SU-DHL-6 (cell line): ENCODE measurements at regions not wholly inside any gene's neighbourhood (a gene's known extent, or its start where the extent isn't known, plus 50 kb on each side); places are given as distances from the start of the nearest gene placed in this dataset.

Experiments
- EZH2phosphoT487 ChIP-seq: fragments of 200-600 bp; sonication (generic), shearing (Covaris generic); conservative IDR thresholded peaks from 2 replicates; pipeline ENCODE4 v1.6.1; 2018; ENCODE audit warnings: mild to moderate bottlenecking, antibody characterized with exemption, low read length, moderate library complexity, mixed read lengths
- TF ChIP-seq, protein P1 (sequence below): fragments of 200-600 bp; sonication (generic); IDR thresholded peaks from one replicate; pipeline ENCODE4 v1.5.1; 2017; ENCODE audit warnings: antibody characterized with exemption, mild to moderate bottlenecking, low read length, moderate library complexity; ENCODE audit not compliant: insufficient read depth, poor library complexity, severe bottlenecking

DNA sequence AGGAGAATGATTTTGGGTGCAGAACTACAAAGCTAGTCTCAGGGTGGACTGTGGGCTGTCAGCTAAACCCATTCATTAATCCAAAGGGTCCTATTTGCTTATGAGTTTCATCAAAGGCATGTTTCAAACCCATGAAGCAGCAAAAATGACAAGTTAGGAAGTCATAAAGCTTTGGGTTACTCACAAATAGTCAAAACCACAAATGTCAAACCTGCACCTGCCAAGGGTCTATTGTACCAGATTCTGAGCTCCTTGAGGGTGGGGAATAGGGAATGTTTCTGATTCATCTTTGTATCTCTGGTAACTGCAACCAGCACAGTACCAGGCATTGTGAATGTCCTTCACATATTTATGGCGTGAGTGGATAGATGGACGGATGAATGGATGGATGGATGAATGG, 317.7 kb downstream of the MAF start:
- TF ChIP-seq, protein P1, sequence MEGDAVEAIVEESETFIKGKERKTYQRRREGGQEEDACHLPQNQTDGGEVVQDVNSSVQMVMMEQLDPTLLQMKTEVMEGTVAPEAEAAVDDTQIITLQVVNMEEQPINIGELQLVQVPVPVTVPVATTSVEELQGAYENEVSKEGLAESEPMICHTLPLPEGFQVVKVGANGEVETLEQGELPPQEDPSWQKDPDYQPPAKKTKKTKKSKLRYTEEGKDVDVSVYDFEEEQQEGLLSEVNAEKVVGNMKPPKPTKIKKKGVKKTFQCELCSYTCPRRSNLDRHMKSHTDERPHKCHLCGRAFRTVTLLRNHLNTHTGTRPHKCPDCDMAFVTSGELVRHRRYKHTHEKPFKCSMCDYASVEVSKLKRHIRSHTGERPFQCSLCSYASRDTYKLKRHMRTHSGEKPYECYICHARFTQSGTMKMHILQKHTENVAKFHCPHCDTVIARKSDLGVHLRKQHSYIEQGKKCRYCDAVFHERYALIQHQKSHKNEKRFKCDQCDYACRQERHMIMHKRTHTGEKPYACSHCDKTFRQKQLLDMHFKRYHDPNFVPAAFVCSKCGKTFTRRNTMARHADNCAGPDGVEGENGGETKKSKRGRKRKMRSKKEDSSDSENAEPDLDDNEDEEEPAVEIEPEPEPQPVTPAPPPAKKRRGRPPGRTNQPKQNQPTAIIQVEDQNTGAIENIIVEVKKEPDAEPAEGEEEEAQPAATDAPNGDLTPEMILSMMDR: no peak
- no peak for TF ChIP-seq EZH2phosphoT487
